Activated naive CD8-positive, alpha-beta T cell treated with anti-CD3 and anti-CD28 coated beads, Interleukin-2, amount 10 ng/mL, durations not matched to agents 7 days and 5 days (primary cell): ENCODE measurements at regions not wholly inside any gene's neighbourhood (a gene's known extent, or its start where the extent isn't known, plus 50 kb on each side); places are given as distances from the start of the nearest gene placed in this dataset.

ENCODE experiments used
- ATAC-seq: fragments of 150-1000 bp; cut with Tn5 transposase; one replicate; pipeline ENCODE4 v1.10.0; 2021; ENCODE audit warnings: low read depth, moderate library complexity
- POLR2A ChIA-PET: fragments of 350-600 bp; sonication (Branson Sonifier 250); formaldehyde crosslinking; loops from one replicate; lab custom pipeline; 2021; ENCODE audit warnings: antibody characterized with exemption; lab: Charles Lee
- DNase-seq: peaks from one replicate; pipeline ENCODE4 v3.0.0; 2021
- H3K27ac Mint-ChIP-seq: one replicate; pipeline ENCODE4 v1.8.0; 2022; ENCODE audit warnings: mild to moderate bottlenecking, mixed read lengths
- H3K27me3 Mint-ChIP-seq: one replicate; pipeline ENCODE4 v1.8.0; 2022; ENCODE audit warnings: mild to moderate bottlenecking, moderate library complexity, mixed read lengths
- H3K36me3 Mint-ChIP-seq: one replicate; pipeline ENCODE4 v1.8.0; 2021; ENCODE audit warnings: mild to moderate bottlenecking, mixed read lengths
- H3K4me1 Mint-ChIP-seq: one replicate; pipeline ENCODE4 v1.8.0; 2021; ENCODE audit warnings: mixed read lengths
- H3K4me3 Mint-ChIP-seq: one replicate; pipeline ENCODE4 v1.8.0; 2022; ENCODE audit warnings: mild to moderate bottlenecking, moderate library complexity, mixed read lengths
- H3K9me3 Mint-ChIP-seq: one replicate; pipeline ENCODE4 v1.8.0; 2021; ENCODE audit warnings: mixed read lengths

DNA sequence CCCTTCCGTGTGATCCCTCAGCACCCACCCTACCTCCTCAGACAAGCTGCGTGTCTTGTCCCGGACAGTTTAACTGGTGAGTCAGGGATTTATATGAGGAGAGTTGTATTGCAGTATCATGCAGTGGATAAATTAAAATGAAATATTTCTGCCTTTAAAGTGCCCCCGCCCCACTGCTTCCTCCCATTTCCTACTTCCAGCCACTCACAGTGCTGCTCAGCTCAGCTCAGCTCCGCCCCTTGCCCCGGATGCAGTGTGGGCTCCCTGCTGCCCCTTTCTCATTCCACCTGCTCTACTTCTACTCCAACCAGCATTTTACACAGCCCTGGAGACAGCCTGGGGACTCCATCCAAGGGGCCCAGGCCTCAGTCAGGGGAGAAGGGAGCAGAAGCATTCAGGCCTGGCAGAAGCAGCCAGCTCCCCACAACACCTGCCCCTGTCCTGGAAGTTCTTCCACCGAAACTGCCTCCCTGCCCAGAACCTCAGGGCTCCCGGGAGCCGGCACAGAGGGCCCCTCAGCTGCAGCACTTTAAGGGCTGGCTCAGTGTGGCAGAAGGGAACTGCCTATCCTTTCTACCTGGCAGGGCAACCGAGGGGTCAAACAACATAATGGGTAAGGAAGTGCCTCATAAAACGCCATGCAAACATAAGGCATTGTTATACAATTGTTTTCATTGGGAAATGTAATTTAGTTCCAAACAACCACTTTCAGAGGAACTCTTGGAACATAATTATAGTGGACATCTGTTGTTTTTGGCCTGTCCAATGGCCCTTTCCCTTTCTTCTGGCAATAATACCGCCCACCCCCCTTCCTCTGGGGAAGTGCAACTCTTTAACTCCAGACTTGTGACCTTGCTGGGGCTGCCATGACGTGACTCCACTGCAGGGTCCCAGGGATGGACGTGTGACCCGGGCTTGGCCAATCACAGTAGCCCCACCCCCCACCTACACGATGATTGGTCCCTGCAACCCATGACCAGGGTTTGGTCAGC, 102.3 kb downstream of the LIPG start:
- Mint-ChIP-seq H3K4me1 (no peaks in the 10 kb centered on the region), H3K4me3 (no peak overlapping the region), H3K27ac (no peak overlapping the region), H3K27me3 (peaks cover 15% of the 10 kb centered on the region), H3K9me3 (no peaks in the 10 kb centered on the region), H3K36me3 (no peaks in the 10 kb centered on the region)
- no peak for DNase-seq
- ATAC-seq, result no peak
- POLR2A ChIA-PET, result no interaction called here

DNA sequence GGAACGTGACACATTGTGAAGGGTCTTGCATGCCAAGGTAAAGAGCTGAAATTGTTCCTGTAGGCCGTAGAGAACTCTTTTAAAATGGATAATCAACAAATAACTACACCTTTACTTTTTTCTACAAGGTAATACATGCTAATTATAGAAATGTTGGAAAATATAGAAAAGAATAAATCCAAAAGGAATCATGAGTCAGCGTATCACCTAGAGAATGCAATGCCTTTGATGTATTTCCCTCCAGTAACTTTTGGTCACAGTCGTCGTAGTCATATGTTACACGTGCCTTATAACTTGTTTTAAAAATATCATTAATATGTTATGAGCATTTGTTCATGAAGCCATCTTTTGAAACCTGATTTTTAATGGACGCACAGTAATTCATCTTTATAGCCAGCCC, 100.6 kb downstream of the LIPG start:
- ATAC-seq (no peak), DNase-seq (no peak)
- POLR2A ChIA-PET, result no interaction called here
- Mint-ChIP-seq H3K36me3 (no peaks in the 10 kb centered on the region), H3K27ac (no peak overlapping the region), H3K4me1 (no peaks in the 10 kb centered on the region), H3K4me3 (no peak overlapping the region), H3K27me3 (peaks cover 6% of the 10 kb centered on the region), H3K9me3 (no peaks in the 10 kb centered on the region)

DNA sequence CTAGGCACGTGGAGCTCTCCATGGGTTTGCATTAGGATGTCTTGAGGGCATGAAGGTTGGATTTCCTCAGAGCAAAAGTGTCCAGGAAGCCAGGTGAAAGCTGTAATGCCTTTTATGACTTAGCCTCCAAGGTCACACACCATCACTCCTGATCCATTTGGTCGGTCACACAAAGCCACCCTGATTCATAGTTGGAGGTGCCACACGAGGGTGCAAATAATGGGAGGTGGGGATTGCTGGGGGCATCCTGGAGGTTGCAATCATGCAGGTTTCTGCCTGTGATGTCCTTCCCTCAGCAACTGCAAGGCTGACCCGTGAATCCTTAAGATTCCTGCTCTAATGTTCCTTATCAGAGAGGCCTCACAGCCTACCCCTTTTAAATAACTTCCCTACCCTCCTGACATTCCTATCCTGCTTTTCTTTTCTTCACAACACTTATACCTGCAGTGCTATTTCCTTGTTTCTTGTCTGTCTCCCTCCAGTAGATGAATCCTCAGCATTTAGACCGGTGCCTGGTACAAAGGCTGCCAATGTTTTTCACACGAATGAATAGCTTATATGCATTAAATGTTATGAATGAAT, 97.1 kb downstream of the LIPG start:
- Mint-ChIP-seq H3K4me1 (no peaks in the 10 kb centered on the region), H3K4me3 (no peak overlapping the region), H3K27ac (no peak overlapping the region), H3K27me3 (no peaks in the 10 kb centered on the region), H3K9me3 (no peaks in the 10 kb centered on the region), H3K36me3 (no peaks in the 10 kb centered on the region)
- POLR2A ChIA-PET, result no interaction called here
- no peak for ATAC-seq
- DNase-seq, result no peak

DNA sequence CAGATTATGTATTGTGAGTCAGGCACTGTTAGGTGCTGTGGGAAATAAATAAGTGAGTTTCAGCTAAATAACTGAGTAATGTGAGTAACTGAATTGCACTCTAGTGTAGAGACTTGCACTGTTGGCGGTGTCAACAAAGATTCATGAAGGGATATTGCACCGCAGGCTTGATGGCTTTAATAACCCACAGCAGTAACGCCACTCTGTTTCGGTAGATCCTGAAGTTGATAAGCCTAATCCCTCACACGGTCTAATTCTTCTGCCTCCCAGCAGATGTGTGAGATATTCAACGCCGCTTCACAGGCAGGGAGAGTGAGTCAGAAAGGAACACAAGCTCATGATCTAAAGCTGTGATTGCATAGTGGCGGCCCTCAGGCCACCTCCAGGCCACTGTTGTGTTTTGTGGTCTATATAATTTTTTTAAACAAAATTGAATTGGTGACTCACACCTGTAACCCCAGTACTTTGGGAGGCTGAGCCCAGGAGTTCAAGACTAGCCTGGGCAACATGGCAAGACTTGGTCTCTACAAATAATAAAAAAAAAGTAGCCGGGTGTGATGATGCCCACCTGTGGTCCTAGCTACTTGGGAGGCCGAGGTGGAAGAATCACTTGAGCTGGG, 94.3 kb downstream of the LIPG start:
- Mint-ChIP-seq H3K27ac (no peak overlapping the region), H3K4me3 (no peak overlapping the region), H3K27me3 (no peaks in the 10 kb centered on the region), H3K4me1 (no peaks in the 10 kb centered on the region), H3K36me3 (no peaks in the 10 kb centered on the region), H3K9me3 (no peaks in the 10 kb centered on the region)
- no peak for ATAC-seq
- DNase-seq, result no peak
- POLR2A ChIA-PET, result no interaction called here

DNA sequence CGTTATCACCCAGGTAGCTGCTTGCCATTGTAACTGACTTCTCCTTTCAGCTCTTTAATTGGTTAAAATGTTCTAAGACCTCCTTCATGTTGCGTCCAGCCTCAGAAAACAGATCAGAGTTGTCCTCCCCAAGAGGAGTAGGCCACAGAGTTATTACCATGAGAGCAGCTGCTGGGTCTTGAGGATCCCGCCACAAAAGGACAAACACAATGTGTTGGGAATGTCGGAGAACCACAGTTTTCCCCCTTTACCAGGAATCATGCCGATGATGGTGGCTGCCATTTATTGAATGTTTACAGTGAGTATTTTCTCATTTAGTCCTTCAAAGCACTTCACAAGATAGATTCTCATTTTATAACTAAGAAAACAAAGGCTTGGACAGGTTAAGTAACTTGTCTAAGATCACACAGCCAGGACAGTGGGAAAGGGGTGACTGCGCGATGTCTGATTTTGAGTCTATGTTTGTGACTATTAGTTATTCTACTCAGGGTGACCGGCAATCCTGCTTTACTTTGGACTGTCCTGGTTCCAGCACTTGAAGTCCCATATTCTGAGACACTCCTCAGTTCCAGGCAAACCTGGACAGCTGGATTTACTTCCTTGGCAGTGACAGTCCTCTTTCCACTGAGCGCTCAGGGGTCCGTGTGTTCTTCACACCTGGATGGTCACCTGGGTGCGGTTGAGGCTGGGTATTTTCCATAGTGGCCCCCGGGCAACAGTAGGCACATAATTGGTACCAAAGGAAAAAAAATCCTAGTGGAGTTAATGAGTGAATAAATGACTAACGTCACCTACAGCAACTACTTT, 93.6 kb downstream of the LIPG start:
- POLR2A ChIA-PET, result no interaction called here
- Mint-ChIP-seq H3K4me3 (no peak overlapping the region), H3K27me3 (no peaks in the 10 kb centered on the region), H3K9me3 (no peaks in the 10 kb centered on the region), H3K4me1 (no peaks in the 10 kb centered on the region), H3K36me3 (no peaks in the 10 kb centered on the region), H3K27ac (no peak overlapping the region)
- no peak for DNase-seq
- ATAC-seq, result no peak

DNA sequence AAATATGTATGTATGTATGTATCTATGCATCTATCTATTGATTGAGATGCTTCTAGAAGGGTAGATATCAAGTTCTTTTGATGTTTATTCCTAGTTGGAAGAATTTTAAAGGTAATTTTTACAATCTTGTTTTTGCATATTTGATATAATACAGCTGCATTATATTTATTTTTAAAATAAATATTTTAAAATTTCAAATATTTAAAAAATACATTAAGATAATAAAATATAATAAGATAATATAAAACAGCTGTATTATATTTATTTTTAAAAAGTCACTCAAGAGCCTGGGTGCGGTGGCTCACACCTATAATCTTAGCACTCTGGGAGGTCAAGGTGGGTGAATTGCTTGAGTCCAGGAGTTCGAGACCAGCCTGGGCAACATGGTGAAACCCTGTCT, 92.5 kb downstream of the LIPG start:
- no peak overlapping the region for H3K4me3 Mint-ChIP-seq
- no peaks in the 10 kb centered on the region for H3K9me3 Mint-ChIP-seq

DNA sequence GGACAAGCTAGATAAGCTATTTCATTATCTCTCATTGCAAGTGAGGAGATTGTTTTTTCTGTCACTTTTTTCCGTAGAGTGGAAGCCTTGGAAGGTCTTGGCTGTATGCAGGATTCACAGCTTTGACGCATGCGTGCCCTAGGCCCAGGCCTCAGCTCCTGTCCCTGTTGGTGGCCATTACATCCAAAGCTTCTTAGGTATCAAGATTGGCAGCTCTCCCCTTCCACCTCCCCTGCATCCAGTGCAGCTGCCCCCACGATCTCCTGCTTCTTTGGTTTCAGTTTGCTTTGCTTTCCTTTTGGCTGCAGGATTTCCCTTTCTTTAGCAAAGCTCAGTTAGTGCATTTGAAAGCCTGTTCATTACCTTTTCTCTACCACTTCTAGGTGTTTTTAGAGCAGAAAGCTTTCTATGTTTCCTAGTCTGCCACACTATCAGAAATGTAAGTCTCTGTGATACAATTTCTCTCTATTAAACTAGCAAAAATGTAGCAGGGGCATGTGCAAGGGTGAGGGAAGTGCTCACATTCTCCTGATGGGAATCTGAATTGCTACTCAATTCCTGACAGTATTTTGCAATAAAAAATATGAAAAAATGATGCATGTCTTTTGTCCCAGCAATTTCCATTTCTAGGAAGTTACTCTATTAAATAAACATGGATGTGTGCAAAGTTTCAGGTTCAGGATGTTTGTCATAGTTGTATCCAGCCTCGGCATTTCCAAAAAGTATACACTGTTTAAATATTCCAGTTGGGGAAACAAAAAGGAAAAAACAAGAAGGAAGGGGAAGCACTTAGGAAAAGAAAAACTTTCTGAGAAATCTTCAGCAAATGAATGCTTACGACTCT, 91.2 kb downstream of the LIPG start:
- Mint-ChIP-seq H3K36me3 (no peaks in the 10 kb centered on the region), H3K27me3 (no peaks in the 10 kb centered on the region), H3K9me3 (no peaks in the 10 kb centered on the region), H3K4me3 (no peak overlapping the region), H3K27ac (no peak overlapping the region), H3K4me1 (no peaks in the 10 kb centered on the region)
- DNase-seq (no peak), ATAC-seq (no peak)
- POLR2A ChIA-PET, result no interaction called here

More for the DNA sequence above, 92.5 kb downstream of the LIPG start:
- H3K4me1 Mint-ChIP-seq, result no peaks in the 10 kb centered on the region
- DNase-seq (no peak), ATAC-seq (no peak)
- H3K36me3 Mint-ChIP-seq, result no peaks in the 10 kb centered on the region
- POLR2A ChIA-PET, result no interaction called here
- no peaks in the 10 kb centered on the region for H3K27me3 Mint-ChIP-seq
- H3K27ac Mint-ChIP-seq, result no peak overlapping the region

DNA sequence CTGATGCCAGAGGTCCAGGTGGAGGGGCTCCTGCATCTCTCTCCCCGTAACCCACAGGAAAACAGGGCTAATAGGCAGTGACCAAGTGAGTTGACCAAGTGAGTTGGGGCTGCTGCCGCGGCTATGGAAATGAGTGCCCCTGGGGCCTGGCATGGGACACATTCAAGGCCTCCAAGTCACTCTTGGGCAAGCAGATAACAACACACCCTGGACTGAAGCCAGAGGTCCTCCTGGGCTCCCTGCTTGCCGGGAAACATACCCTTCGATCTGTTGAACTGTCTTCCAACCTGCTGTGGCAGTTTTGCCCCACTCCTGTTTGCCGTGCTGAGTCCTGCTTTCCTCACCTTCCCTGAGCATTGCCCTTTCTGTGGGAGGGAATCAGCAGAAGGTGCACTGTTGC, 89.2 kb downstream of the LIPG start:
- no peaks in the 10 kb centered on the region for H3K36me3 Mint-ChIP-seq
- H3K4me1 Mint-ChIP-seq, result no peaks in the 10 kb centered on the region
- POLR2A ChIA-PET, result no interaction called here
- H3K4me3 Mint-ChIP-seq, result no peak overlapping the region
- H3K9me3 Mint-ChIP-seq, result no peaks in the 10 kb centered on the region
- no peaks in the 10 kb centered on the region for H3K27me3 Mint-ChIP-seq
- ATAC-seq (no peak), DNase-seq (no peak)
- no peak overlapping the region for H3K27ac Mint-ChIP-seq

DNA sequence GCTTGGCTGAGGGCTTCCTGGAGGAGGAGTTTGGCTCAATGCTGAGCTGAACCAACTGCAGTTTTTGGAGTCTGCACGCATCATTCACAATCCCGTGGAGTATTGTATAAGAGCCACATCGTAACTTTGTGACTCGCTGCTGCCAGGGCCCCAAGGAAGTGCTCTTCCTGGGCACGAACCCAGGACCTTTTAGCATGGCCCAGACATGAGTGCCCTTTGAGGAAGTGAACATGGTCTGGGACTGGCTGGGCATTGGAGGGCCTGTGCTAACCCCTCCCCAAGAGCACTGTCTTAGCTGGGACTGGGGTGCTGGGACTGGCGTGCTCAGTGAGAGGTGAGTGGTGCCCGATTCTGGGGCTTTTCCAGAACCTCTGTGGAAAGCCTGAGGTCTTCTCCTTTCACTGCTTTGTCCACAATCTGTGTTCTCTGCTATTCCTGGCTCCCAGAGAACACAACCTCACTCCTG, 88.6 kb downstream of the LIPG start:
- Mint-ChIP-seq H3K36me3 (no peaks in the 10 kb centered on the region), H3K4me1 (no peaks in the 10 kb centered on the region), H3K9me3 (no peaks in the 10 kb centered on the region), H3K4me3 (no peak overlapping the region), H3K27ac (no peak overlapping the region), H3K27me3 (no peaks in the 10 kb centered on the region)
- no peak for ATAC-seq
- DNase-seq, result no peak
- POLR2A ChIA-PET, result no interaction called here

DNA sequence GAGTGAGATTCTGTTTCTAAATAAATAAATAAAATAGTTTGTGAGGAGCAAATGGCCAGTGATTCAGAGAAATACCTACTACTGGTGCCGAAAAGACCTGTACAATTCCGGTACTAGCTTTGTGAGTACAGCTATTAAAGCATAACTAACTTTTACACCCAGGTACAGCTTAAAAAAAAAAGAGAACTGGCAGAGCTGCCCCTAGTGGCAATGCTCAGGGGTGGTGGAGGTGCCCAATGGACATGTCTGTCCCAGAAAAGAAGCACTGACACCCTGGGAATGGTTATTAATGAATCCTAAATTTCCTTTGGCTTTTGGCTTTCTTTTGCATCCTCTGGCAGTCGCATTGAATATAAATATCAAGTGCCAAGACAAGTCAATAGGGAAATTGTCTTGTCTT, 87.0 kb downstream of the LIPG start:
- H3K4me3 Mint-ChIP-seq, result no peak overlapping the region
- ATAC-seq, result no peak
- H3K27ac Mint-ChIP-seq, result no peak overlapping the region
- H3K36me3 Mint-ChIP-seq, result no peaks in the 10 kb centered on the region
- no peaks in the 10 kb centered on the region for H3K4me1 Mint-ChIP-seq
- no peaks in the 10 kb centered on the region for H3K27me3 Mint-ChIP-seq
- no peak for DNase-seq
- POLR2A ChIA-PET, result no interaction called here
- no peaks in the 10 kb centered on the region for H3K9me3 Mint-ChIP-seq
